H1 (cell line): ENCODE measurements at regions not wholly inside any gene's neighbourhood (a gene's known extent, or its start where the extent isn't known, plus 50 kb on each side); places are given as distances from the start of the nearest gene placed in this dataset.

Experiments
- CTCF ChIA-PET: fragments of 300-600 bp; sonication (Branson Sonifier 250); formaldehyde crosslinking; loops from one replicate; lab custom pipeline; 2021; ENCODE audit not compliant: partially characterized antibody; lab: Charles Lee
- POLR2A ChIA-PET: fragments of 300-600 bp; sonication (Branson Sonifier 250); formaldehyde crosslinking; loops from one replicate; lab custom pipeline; 2021; ENCODE audit warnings: inconsistent platforms; ENCODE audit not compliant: partially characterized antibody; lab: Charles Lee
- DNase-seq, 2 experiments: peaks; one replicate each; pipeline versions ENCODE4 v3.0.0 to v3.0.0-alpha.2; 2010 to 2022; ENCODE audit warnings: low spot score in 2 of 2, low read depth in 1 of 2, mixed read lengths in 1 of 2
- FAIRE-seq: peaks from 2 replicates; lab custom pipeline; 2011; peaks lifted over from hg19 to GRCh38; lab: Jason Lieb, UNC
- H2AFZ ChIP-seq: 2 replicates; pipeline ENCODE4 v1.8.1; 2012; ENCODE audit warnings: low read length, inconsistent platforms
- H2AK5ac ChIP-seq: 2 replicates; pipeline ENCODE4 v1.6.1; 2013; ENCODE audit warnings: low read depth, low read length
- H2BK120ac ChIP-seq: replicated peaks from 2 replicates; pipeline ENCODE3; 2013; ENCODE audit warnings: low read depth, low read length, inconsistent platforms
- H2BK12ac ChIP-seq: 2 replicates; pipeline ENCODE4 v1.6.1; 2013; ENCODE audit warnings: low read depth, low read length
- H2BK15ac ChIP-seq: 2 replicates; pipeline ENCODE4 v1.6.1; 2013; ENCODE audit warnings: low read length
- H2BK20ac ChIP-seq: 2 replicates; pipeline ENCODE4 v1.6.1; 2013; ENCODE audit warnings: low read length
- H2BK5ac ChIP-seq: 2 replicates; pipeline ENCODE4 v1.6.1; 2013; ENCODE audit warnings: low read depth, low read length
- H3K14ac ChIP-seq: 2 replicates; pipeline ENCODE4 v1.6.1; 2013; ENCODE audit warnings: inconsistent platforms; ENCODE audit not compliant: insufficient read length
- H3K18ac ChIP-seq: 2 replicates; pipeline ENCODE4 v1.6.1; 2013; ENCODE audit warnings: low read length; ENCODE audit errors: extremely low read depth
- H3K23ac ChIP-seq: 2 replicates; pipeline ENCODE4 v1.6.1; 2013; ENCODE audit warnings: inconsistent platforms; ENCODE audit not compliant: insufficient read length
- H3K23me2 ChIP-seq: 2 replicates; pipeline ENCODE4 v1.6.1; 2013; ENCODE audit warnings: low read depth, low read length
- H3K27ac ChIP-seq: 2 replicates; pipeline ENCODE4 v1.6.1; 2011; ENCODE audit warnings: low read depth, low read length, inconsistent platforms
- H3K27me3 ChIP-seq, 4 experiments: replicated peaks in 1 of 4; 1 replicate in 1 of 4; 2 replicates in 3 of 4; pipeline versions ENCODE4 v1.6.1 to v1.8.1; 2011 to 2013; ENCODE audit warnings: low read length in 3 of 4, mild to moderate bottlenecking in 3 of 4, inconsistent platforms in 2 of 4, mixed read lengths in 2 of 4, moderate library complexity in 1 of 4; ENCODE audit not compliant: control insufficient read depth in 3 of 4, insufficient read depth in 3 of 4; ENCODE audit errors: extremely low read depth in 1 of 4
- H3K36me3 ChIP-seq, 4 experiments: 2 replicates each; pipeline versions ENCODE4 v1.6.1 to v1.8.1; 2011 to 2013; ENCODE audit warnings: mild to moderate bottlenecking in 4 of 4, low read length in 3 of 4, moderate library complexity in 2 of 4, control low read depth in 1 of 4, inconsistent platforms in 1 of 4; ENCODE audit not compliant: insufficient read depth in 4 of 4, control insufficient read depth in 2 of 4
- H3K4ac ChIP-seq: replicated peaks from 2 replicates; pipeline ENCODE3; 2013; ENCODE audit warnings: low read length, low read depth, mixed read lengths, inconsistent platforms; ENCODE audit not compliant: insufficient read length
- H3K4me1 ChIP-seq, 4 experiments: replicated peaks in 1 of 4; 1 replicate in 1 of 4; 2 replicates in 3 of 4; pipeline versions ENCODE4 v1.6.1 to v1.8.1; 2011 to 2013; ENCODE audit warnings: low read length in 3 of 4, inconsistent platforms in 2 of 4, mixed read lengths in 1 of 4; ENCODE audit not compliant: insufficient read depth in 4 of 4, control insufficient read depth in 3 of 4
- H3K4me2 ChIP-seq, 2 experiments: 2 replicates each; pipeline versions ENCODE4 v1.6.1 to v1.8.1; 2011 to 2013; ENCODE audit warnings: low read depth in 2 of 2, low read length in 2 of 2, control low read depth in 1 of 2, inconsistent platforms in 1 of 2, mild to moderate bottlenecking in 1 of 2; ENCODE audit not compliant: insufficient read depth in 1 of 2
- H3K4me3 ChIP-seq, 4 experiments: fragments of 200-600, 300-600 bp in 1 of 4; sonication (generic), shearing (Covaris generic), sonication (Bioruptor Twin) in 1 of 4; 2 replicates each; pipeline versions ENCODE4 v1.5.1 to v1.8.1; 2011 to 2016; ENCODE audit warnings: low read length in 4 of 4, low read depth in 3 of 4, control low read depth in 2 of 4, inconsistent platforms in 2 of 4, mild to moderate bottlenecking in 2 of 4, mixed read lengths in 1 of 4, moderate library complexity in 1 of 4; ENCODE audit not compliant: insufficient read depth in 2 of 4; ENCODE audit errors: extremely low read depth in 1 of 4
- H3K56ac ChIP-seq: replicated peaks from 2 replicates; pipeline ENCODE3; 2013; ENCODE audit warnings: low read depth, mild to moderate bottlenecking, mixed read lengths, low read length, inconsistent platforms; ENCODE audit not compliant: insufficient read length
- H3K79me1 ChIP-seq: 2 replicates; pipeline ENCODE4 v1.6.1; 2013; ENCODE audit warnings: low read depth, low read length, control low read depth
- H3K79me2 ChIP-seq, 2 experiments: 2 replicates each; pipeline versions ENCODE4 v1.6.1 to v1.8.1; 2012 to 2013; ENCODE audit warnings: low read length in 2 of 2, mild to moderate bottlenecking in 2 of 2, inconsistent platforms in 1 of 2; ENCODE audit not compliant: insufficient read depth in 2 of 2, control insufficient read depth in 1 of 2
- H3K9ac ChIP-seq, 4 experiments: replicated peaks in 1 of 4; 1 replicate in 1 of 4; 2 replicates in 3 of 4; pipeline versions ENCODE4 v1.6.1 to v1.8.1; 2011 to 2013; ENCODE audit warnings: low read depth in 3 of 4, low read length in 3 of 4, control low read depth in 2 of 4, mild to moderate bottlenecking in 2 of 4, moderate library complexity in 2 of 4, inconsistent platforms in 1 of 4; ENCODE audit errors: extremely low read depth in 1 of 4
- H3K9me3 ChIP-seq, 2 experiments: 2 replicates each; pipeline versions ENCODE4 v1.6.1 to v1.8.1; 2012 to 2013; ENCODE audit warnings: mild to moderate bottlenecking in 2 of 2, moderate library complexity in 2 of 2, control low read depth in 1 of 2, inconsistent platforms in 1 of 2, low read depth in 1 of 2, low read length in 1 of 2, mixed read lengths in 1 of 2; ENCODE audit not compliant: insufficient read depth in 2 of 2
- H4K20me1 ChIP-seq, 2 experiments: replicated peaks in 1 of 2; 2 replicates each; pipeline versions ENCODE3 to v1.8.1; 2011 to 2013; ENCODE audit warnings: inconsistent platforms in 2 of 2, low read length in 2 of 2, mild to moderate bottlenecking in 1 of 2; ENCODE audit not compliant: insufficient read depth in 2 of 2, control insufficient read depth in 1 of 2
- H4K5ac ChIP-seq: 2 replicates; pipeline ENCODE4 v1.6.1; 2013; ENCODE audit warnings: low read length, low read depth, mixed read lengths, inconsistent platforms; ENCODE audit not compliant: insufficient read length
- H4K8ac ChIP-seq: 2 replicates; pipeline ENCODE4 v1.8.0; 2013; ENCODE audit warnings: mild to moderate bottlenecking, moderate library complexity, low read length, inconsistent platforms; ENCODE audit not compliant: insufficient read depth; ENCODE audit errors: extremely low read depth
- H4K91ac ChIP-seq: replicated peaks from 2 replicates; pipeline ENCODE3; 2013; ENCODE audit warnings: low read length, mixed read lengths, inconsistent platforms; ENCODE audit not compliant: insufficient read length
- BACH1 ChIP-seq: IDR thresholded peaks from 2 replicates; pipeline ENCODE4 v1.6.1; 2012; ENCODE audit warnings: low read length, improper control_type of control experiment
- BCL11A ChIP-seq, 2 experiments: IDR thresholded peaks; one replicate each; pipeline ENCODE4 v1.6.1; 2011; ENCODE audit warnings: low read depth in 2 of 2, low read length in 2 of 2, mild to moderate bottlenecking in 2 of 2
- BRCA1 ChIP-seq: IDR thresholded peaks from 2 replicates; pipeline ENCODE4 v1.6.1; 2012; ENCODE audit warnings: low read depth, low read length, improper control_type of control experiment
- CBX5 ChIP-seq: fragments of 300-800, 300-1000 bp; sonication (generic); IDR thresholded peaks from 2 replicates; pipeline ENCODE4 v1.7.1; 2016; ENCODE audit warnings: antibody characterized with exemption, low read length, low read depth
- CHD2 ChIP-seq: IDR thresholded peaks from 2 replicates; pipeline ENCODE4 v1.6.1; 2012; ENCODE audit warnings: low read length, improper control_type of control experiment
- EZH2 ChIP-seq: fragments of 200-600 bp; sonication (generic); IDR thresholded peaks from 2 replicates; pipeline ENCODE4 v1.7.1; 2012; ENCODE audit warnings: low read depth, mild to moderate bottlenecking, moderate library complexity, low read length, inconsistent platforms; ENCODE audit not compliant: severe bottlenecking
- GTF2F1 ChIP-seq: IDR thresholded peaks from 2 replicates; pipeline ENCODE4 v1.6.1; 2012; ENCODE audit warnings: low read depth, low read length, improper control_type of control experiment, borderline replicate concordance
- POLR2AphosphoS5 ChIP-seq: IDR thresholded peaks from 2 replicates; pipeline ENCODE4 v1.6.1; 2011; ENCODE audit warnings: low read depth, low read length
- RBBP5 ChIP-seq: IDR thresholded peaks from 2 replicates; pipeline ENCODE4 v1.7.1; 2012; ENCODE audit warnings: low read depth, mild to moderate bottlenecking, inconsistent platforms, low read length, moderate library complexity, borderline replicate concordance
- SAP30 ChIP-seq: fragments of 300-600 bp; sonication (generic); IDR thresholded peaks from 2 replicates; pipeline ENCODE4 v1.7.1; 2012; ENCODE audit warnings: low read length, moderate library complexity, mild to moderate bottlenecking, inconsistent platforms; ENCODE audit not compliant: insufficient read depth, insufficient replicate concordance
- SIX5 ChIP-seq: IDR thresholded peaks from 2 replicates; pipeline ENCODE4 v1.6.1; 2011; ENCODE audit warnings: mild to moderate bottlenecking, low read depth, low read length
- SP2 ChIP-seq: IDR thresholded peaks from 2 replicates; pipeline ENCODE4 v1.6.1; 2012; ENCODE audit warnings: mild to moderate bottlenecking, low read length, inconsistent platforms
- SRF ChIP-seq: IDR thresholded peaks from 2 replicates; pipeline ENCODE4 v1.6.1; 2011; ENCODE audit warnings: mild to moderate bottlenecking, low read depth, low read length, moderate library complexity
- WGBS, 2 experiments: shearing (Covaris generic) in 1 of 2; methylation state at CpG; one replicate each; pipeline versions ENCODE4 v1.1.6 to v1.1.7; 2013 to 2015; ENCODE audit warnings: low lambda C conversion rate in 2 of 2, mixed read lengths in 2 of 2, inconsistent platforms in 1 of 2, low coverage in 1 of 2, missing lambda C conversion rate in 1 of 2; ENCODE audit not compliant: insufficient replicate concordance in 2 of 2, insufficient coverage in 1 of 2, insufficient read length in 1 of 2; ENCODE audit errors: extremely low coverage in 1 of 2, missing lambda C conversion rate in 1 of 2; 5-methylcytosine and 5-hydroxymethylcytosine counted together

DNA sequence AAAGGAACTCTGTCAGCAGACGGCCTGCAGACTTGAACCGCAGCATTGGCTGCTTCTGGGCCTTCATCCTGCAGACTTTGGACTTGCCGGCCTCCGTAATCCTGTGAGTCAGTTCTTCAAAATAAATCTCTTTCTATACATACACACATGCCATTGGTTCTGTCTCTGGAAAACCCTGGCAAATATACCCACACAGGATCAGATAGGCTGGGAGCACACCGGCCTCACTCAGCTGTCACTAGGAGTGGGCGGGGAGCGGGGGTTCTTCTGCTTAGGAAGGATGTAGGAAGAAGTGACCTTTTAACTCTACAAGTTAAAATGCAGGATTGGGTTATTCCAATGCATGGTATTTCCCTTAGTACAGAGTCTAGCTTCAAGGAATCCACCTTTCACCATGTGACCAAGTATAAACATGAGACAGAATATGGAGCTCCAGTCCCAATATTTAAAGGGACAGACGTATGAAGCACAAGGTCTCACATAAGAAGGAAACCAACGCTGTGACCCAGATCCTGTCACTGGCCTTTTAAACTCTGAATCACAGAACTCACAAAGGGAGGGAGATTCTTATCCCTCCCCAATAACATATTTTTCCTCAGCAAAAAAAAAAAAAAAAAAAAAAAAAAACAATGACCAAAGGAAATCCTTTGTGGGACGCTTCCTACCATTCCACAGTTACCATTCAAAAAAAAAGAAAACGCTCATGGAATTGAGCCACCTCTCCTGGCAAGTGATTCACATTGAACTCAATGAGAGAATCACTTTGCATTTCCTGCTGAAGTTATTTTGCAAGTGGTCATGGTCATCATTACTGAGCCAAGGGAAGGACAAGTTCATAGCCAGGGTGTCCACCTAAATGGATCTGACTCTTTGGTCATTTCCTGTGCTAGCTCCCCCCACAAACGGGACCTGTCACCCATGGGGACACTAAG, 352.9 kb downstream of the FOXO1 start:
- Histone ChIP-seq H2AK5ac (no peak overlapping the region), H3K27me3 (peaks cover 0 to 14% (median 4%) of the 10 kb centered on the region in 4 experiments; a peak in 5 of 7 replicates), H3K23me2 (no peaks in the 10 kb centered on the region), H2BK120ac (no peak overlapping the region), H3K14ac (no peak overlapping the region), H3K18ac (no peak overlapping the region), H2BK15ac (no peak overlapping the region), H3K4ac (no peak overlapping the region), H4K5ac (no peak overlapping the region), H3K56ac (no peak overlapping the region), H3K4me2 (no peak overlapping the region), H3K79me2 (no peaks in the 10 kb centered on the region), H3K4me1 (peaks cover 2 to 8% (median 5%) of the 10 kb centered on the region in 4 experiments), H4K20me1 (no peaks in the 10 kb centered on the region), H4K8ac (no peak overlapping the region; the same call in 1 of the 2 replicates), H2BK12ac (no peak overlapping the region; the same call in 1 of the 2 replicates), H2AFZ (no peak overlapping the region), H3K27ac (no peak overlapping the region), H3K4me3 (no peak overlapping the region), H3K9ac (no peak overlapping the region; a peak in 1 of 7 replicates), H4K91ac (no peak overlapping the region), H3K23ac (no peak overlapping the region), H3K36me3 (no peaks in the 10 kb centered on the region), H3K9me3 (no peaks in the 10 kb centered on the region), H2BK20ac (no peak overlapping the region), H2BK5ac (no peak overlapping the region), H3K79me1 (no peaks in the 10 kb centered on the region)
- POLR2A ChIA-PET: no interaction called here
- CTCF ChIA-PET: no interaction called here
- FAIRE-seq (no peak), DNase-seq (no peak)
- WGBS, 2 experiments: 94% methylated on average over 12 of the region's 12 CpGs; no CpG with 5 or more reads in 1 of the 2 experiments
- TF ChIP-seq SRF (no peak), SP2 (no peak), SIX5 (no peak), CHD2 (no peak), BACH1 (no peak), BCL11A (IDR thresholded peaks at IDR 0.05; ENCODE audit: low read depth in 2 of 2, low read length in 2 of 2) (no peak), RBBP5 (no peak), BRCA1 (no peak), SAP30 (no peak), POLR2AphosphoS5 (no peak), GTF2F1 (no peak), EZH2 (no peak), CBX5 (no peak)
